Coronary artery (tissue), 2 donors: ENCODE measurements at regions not wholly inside any gene's neighbourhood (a gene's known extent, or its start where the extent isn't known, plus 50 kb on each side); places are given as distances from the start of the nearest gene placed in this dataset.
"Not testable (repeated sequence)": the region's sequence is repeated elsewhere in the genome, so short reads cannot be mapped to it uniquely, and the experiment has no call there.

Experiments
- DNase-seq: peaks from one replicate; pipeline ENCODE4 v3.0.0-alpha.2; 2017; ENCODE audit warnings: low spot score
- H3K27ac ChIP-seq, 2 donors: fragments of 200-600 bp; sonication (generic); one replicate each; pipeline ENCODE4 v1.5.1; 2016 to 2019
- H3K4me3 ChIP-seq: fragments of 200-600 bp; sonication (generic); 2 replicates; pipeline ENCODE4 v1.5.1; 2016; ENCODE audit warnings: mild to moderate bottlenecking, moderate library complexity
- CTCF ChIP-seq: fragments of 200-600 bp; sonication (generic); IDR thresholded peaks from one replicate; pipeline ENCODE4 v1.5.1; 2019; ENCODE audit warnings: antibody characterized with exemption

DNA sequence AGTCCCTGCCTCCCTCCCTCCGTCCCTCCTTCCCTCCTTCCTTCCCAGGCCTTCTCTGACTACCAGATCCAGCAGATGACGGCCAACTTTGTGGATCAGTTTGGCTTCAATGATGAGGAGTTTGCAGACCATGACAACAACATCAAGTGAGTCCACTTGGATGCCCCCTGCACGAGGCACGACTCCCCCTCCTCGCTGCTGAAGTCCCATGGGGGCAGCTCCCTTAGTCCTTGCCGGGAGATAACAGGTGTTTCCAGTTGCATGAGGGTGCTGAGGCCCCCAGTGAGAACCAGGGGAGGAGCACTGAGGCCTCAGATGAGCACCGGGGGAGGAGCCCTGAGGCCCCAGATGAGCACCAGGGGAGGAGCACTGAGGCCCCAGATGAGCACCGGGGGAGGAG lies 200.0 kb downstream of the LIPI start:
- no peak overlapping the region for H3K27ac ChIP-seq
- TF ChIP-seq CTCF = no peak
- DNase-seq = no peak
- no peak overlapping the region for H3K4me3 ChIP-seq

DNA sequence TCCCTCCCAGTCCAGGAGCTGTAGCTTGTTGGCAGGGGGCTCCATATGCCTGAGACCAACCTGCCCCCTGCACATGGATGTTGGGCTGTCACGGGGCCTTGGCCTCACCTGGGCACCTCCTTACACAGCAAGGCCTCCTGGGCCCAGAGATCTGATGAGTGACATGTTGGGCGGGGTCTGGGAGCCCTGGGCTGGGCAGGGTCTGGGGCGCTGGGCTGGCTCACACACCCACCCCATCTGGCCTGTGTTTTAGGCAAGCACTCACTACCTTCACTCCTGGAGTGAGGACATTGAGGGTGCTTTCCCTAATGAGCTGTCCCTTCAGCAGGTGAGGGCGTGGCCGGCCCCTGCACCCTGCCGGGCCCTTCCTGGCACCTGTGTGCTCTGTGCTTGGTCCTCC lies 200.8 kb downstream of the LIPI start:
- not testable (repeated sequence) for DNase-seq, H3K27ac ChIP-seq, H3K4me3 ChIP-seq

DNA sequence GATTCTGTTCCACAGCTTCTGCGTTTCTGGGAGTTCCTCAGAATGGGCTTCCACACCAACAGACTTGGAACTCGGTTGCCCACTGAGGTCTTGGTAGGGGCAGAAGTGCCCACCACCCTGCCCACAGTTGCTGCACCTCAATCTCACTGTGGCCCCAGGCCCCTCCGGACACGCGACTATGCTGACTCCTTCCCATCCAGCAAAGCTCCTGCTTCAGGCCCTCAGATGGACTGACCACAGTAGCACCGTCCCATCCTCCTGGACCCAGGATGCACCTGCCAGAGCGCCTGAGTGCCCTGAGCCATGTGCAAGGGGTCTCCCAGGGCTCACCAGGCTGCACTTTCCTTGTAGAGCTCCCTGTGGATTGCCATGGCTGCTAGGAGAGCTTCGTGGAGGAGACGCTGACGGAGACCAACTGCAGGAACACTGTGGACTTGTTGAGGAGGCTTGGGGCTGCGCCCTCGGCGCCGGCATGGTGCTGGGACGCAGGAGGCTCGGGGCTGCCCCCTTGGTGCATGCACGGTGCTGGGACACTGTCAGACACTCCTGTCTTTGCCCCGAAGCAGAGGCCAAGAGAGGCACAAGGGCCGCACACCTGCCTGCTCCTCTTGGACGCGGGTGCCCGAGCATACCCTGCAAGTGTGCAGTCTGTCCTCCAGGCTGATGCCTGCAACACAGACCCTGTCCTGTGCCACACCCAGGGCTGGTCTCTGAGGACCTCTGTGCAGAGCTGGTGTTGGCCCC lies 201.3 kb downstream of the LIPI start:
- H3K27ac ChIP-seq, DNase-seq, H3K4me3 ChIP-seq: not testable (repeated sequence)

DNA sequence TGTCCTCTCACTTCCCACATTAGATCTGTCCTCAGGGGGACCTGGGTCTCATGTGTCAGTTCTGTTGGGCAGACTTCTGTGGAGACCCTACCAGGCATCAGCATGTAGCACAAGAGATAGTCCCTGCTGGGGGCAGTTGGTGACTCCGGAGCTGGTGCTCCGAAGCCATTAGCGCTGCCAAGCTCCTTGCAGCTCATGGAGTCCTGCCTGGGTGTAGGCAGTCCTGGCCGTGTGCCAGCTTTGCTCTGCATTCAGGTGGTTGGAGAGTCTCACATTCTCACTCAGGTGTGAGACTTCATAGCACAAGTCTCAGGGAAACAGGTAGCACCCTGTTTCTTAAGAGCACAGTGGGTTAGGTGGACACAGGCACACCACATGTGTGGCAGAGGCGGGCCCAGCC lies 202.3 kb downstream of the LIPI start:
- not testable (repeated sequence) for DNase-seq, H3K4me3 ChIP-seq, H3K27ac ChIP-seq

- not testable (repeated sequence) for DNase-seq, H3K4me3 ChIP-seq, H3K27ac ChIP-seq
These were observed 202.7 kb downstream of the LIPI start for GRCh38 chr21:14008006-14008405.

- not testable (repeated sequence) for H3K27ac ChIP-seq, DNase-seq, H3K4me3 ChIP-seq
These were observed 204.6 kb downstream of the LIPI start for GRCh38 chr21:14006144-14006543.

DNA sequence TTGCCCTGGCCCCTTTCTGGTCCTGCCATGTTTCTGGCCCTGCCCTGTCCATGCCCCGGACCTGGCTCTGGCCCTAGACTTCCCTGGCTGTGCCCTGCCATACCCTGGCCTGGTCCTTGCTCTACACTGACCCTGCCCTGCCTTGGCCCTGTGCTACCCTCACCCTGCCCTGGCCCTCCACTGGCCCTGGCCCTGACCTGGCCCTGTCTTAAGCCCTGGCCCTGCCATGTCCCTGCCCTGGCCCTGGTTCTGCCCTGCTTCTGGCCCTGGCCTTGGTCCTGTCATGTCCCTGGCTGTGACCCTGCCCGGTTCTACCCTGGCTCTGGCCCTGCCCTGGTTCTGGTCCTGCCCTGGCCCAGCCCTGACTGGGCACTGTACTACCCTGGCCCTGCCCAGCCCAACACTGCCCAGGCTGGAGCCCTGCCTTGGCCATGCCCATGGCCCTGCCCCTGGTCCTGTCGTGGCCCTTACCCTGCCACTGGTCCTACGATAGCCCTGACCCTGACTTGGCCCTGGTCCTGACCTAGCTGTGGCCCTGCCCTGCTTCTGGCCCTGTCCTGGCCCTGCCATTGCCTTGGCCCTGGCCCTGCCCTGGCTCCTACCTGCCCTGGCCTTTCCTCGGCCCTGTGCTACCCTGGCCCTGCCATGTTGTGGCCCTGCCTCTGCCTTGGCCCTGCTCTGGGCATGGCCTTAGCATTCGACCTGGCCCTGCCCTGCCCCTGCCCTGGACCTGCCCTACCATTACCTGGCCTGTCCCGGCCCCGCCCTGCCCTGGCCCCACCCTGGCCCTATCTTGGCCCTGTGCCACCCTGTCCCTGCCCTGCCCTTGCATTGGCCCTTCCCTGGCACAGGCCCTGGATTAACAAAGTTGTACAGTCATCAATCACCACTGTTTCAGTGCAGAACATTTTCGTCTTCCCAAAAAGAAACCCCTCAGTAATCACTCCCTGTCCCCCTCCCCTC lies 223.5 kb downstream of the LIPI start:
- H3K27ac ChIP-seq, H3K4me3 ChIP-seq, DNase-seq: not testable (repeated sequence)

DNA sequence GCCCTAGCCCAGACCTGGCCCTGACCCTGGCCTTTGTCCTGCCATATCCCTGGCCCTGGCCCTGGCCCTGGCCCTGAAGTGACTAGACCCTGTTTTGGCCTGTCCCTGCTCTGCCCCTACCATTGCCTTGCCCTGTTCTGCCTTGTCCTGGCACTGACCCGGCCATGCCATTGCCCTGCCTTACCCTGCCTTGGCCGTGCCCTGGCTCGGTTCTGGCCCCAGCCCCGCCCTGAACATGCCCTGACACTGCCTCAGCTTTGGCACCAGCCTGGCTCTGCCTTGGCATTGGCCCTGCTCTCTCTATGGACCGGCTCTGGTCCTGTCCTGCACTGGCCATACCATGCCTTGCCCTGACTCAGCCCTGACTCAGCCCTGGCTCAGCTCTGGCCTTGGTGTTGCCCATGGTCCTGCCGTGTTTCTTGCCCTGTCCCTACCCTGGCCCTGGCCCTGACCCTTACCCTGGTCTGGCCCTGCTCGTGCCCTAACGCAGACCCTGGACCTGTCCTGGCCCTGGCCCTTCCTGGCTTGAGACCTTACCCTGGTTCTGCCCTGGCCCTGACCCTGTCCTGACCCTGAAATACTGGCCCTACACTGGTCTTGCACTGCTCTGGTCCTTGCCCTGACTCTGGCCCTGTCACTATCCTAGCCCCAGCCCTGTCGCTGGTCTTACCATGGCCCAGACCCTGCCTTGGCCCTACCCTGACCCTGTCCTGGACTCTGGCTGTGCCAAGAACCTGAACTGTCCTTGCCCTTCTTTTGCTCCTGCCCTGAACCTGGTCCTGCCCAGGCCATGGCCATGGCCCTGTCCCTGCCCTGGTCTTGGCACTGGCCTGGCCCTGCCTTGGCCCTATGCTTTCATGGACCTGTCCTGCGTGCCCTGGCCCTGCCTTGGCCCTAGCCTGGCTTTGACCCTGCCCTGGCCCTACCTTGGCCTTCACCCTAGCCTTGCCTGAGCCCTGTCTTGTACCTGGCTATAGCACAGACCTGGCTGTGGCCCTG lies 224.6 kb downstream of the LIPI start:
- not testable (repeated sequence) for H3K4me3 ChIP-seq, DNase-seq, H3K27ac ChIP-seq

DNA sequence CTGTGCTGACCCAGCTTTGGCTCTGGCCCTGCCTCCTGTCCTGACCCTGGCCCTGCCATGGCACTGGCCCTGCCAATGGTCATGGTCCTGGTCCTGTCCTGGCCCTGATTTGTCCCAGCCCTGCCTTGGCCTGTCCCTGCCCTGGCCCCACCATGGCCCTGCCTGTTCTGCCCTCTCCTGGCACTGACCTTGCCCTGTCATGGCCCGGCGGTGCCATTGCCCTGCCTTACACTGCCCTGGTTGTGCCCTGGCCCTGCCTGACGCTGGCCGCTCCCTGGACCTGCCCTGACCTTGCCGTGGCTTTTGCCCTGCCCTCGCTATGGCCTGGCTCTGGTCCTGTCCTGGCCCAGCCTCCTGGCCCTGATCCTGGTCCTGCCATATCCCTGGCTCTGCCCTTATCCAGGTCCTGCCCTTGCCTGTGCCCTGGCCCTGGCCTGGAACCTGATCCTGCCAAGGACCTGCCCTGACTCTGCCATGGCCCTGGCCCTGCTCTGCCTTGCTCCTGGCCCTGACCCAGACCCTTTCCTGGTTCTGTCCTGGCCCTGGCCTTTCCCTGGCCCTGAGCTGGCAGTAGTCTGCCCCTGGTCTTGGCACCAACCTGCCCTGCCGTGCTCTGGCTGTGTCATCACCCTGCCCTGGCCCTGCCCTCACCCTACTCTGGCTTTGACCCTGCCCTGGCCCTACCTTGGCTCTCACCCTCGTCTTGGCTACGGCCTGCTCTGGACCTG lies 225.5 kb downstream of the LIPI start:
- DNase-seq, H3K27ac ChIP-seq, H3K4me3 ChIP-seq: not testable (repeated sequence)

DNA sequence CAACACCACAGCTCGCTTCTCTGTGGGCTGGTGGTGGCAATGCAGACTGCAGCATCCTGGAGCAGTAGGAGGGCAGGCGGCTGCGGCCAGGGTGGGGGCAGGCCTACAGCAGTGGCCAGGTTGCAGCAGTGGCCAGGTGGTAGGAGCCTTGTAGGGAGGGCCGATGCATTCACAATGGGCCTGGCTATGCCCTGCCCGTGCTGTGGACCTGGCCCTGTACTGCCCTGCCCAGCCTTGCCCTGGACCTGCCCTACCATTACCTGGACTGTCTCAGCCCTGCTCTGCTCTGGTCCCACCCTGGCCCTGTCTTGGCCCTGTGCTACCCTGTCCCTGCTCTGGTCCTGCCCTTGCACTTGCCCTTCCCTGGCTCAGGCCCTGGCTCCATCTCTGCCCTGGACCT lies 226.0 kb downstream of the LIPI start:
- not testable (repeated sequence) for H3K27ac ChIP-seq, H3K4me3 ChIP-seq, DNase-seq

DNA sequence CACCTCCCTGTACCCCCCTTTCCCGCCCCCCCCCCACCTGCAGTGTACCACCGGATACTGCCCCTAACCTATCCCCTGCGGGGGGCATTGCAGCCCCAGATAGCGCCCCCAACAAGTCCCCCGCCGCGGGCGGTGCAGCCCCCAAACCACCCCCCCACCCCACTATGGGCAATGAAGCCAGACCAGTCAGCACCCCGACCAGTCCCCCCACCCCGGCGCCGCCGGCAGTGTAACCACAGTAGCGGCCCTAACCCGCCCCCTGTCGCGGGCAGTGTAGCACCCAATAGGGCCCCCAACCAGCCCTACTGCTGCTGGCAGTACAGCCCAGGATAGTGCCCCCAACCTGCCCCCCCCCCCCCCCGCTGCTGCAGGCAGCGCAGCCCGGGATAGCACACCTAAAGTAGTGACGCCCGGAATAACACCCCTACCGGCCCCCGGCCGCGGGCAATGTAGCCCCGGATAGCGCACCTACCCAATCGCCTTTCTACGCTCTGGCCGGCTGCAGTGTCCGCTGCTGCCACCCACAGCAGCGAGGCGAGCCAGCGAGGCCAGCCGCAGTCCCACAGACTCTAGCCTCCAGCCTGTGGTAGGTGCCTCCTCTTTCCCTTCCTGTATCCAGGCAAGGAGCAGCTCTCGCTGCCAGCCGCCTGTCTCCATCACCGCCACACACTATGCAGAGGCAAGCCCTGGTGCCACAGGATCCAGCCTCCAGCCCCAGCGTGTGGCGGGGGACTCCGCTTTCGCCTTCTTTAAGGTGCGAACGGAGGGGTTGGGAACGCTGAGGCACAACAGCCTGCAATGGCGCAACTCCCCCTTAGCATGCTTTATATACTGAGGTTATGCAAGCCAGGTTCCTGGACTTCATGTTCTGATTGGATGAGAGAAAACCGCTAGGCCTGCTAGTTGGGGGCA lies 229.3 kb downstream of the LIPI start:
- not testable (repeated sequence) for H3K27ac ChIP-seq, DNase-seq, H3K4me3 ChIP-seq

GRCh38 chr21:13980115-13980662 lies 230.6 kb downstream of the LIPI start:
- not testable (repeated sequence) for H3K27ac ChIP-seq, DNase-seq
- peak overlapping the region; percentile 10 for H3K4me3 ChIP-seq

DNA sequence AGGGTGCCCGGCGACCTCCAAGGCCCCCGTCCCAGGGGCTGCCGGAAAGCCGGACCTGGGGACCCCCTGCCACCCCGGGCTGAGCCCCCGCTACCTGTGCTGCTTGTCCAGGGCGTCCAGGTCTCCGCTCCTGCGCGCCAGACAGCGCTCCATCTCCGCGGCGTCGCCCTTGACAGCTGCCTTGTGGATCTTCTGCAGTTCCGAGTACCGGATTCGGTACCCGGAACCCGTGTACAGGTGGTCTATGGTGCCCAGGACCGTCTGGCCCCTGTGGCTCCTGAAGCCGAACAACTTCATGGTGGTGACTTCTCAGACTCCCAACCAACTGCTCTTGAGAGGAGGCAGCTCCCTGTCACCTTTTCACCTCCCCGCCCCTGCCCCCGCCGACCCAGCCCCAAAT lies 231.1 kb downstream of the LIPI start:
- not testable (repeated sequence) for H3K27ac ChIP-seq

GRCh38 chr21:13974582-13974981 lies 236.2 kb downstream of the LIPI start:
- not testable (repeated sequence) for DNase-seq, H3K4me3 ChIP-seq, H3K27ac ChIP-seq

More for the DNA sequence above, 231.1 kb downstream of the LIPI start:
- DNase-seq = not testable (repeated sequence)
- peak overlapping the region; percentile 10 for H3K4me3 ChIP-seq

GRCh38 chr21:13969853-13970252 lies 240.9 kb downstream of the LIPI start:
- H3K4me3 ChIP-seq, DNase-seq, H3K27ac ChIP-seq: not testable (repeated sequence)
